H9 (cell line): ENCODE measurements at regions not wholly inside any gene's neighbourhood (a gene's known extent, or its start where the extent isn't known, plus 50 kb on each side); places are given as distances from the start of the nearest gene placed in this dataset.
"Not testable (repeated sequence)": the region's sequence is repeated elsewhere in the genome, so short reads cannot be mapped to it uniquely, and the experiment has no call there.

Experiments used
- DNase-seq: peaks from one replicate; pipeline ENCODE4 v3.0.0-alpha.2; 2017
- H2AFZ ChIP-seq: one replicate; pipeline ENCODE4 v1.6.1; 2013; ENCODE audit warnings: mild to moderate bottlenecking, low read length, control low read depth, moderate library complexity
- H2AK5ac ChIP-seq: 2 replicates; pipeline ENCODE4 v1.6.1; 2013; ENCODE audit warnings: low read length, control low read depth, mixed read lengths; ENCODE audit not compliant: insufficient read length
- H2BK120ac ChIP-seq: one replicate; pipeline ENCODE4 v1.6.1; 2013; ENCODE audit warnings: low read depth, mild to moderate bottlenecking, low read length, control low read depth, inconsistent platforms; ENCODE audit not compliant: poor library complexity, severe bottlenecking
- H2BK12ac ChIP-seq: 2 replicates; pipeline ENCODE4 v1.6.1; 2013; ENCODE audit warnings: low read length, control low read depth, mixed read lengths, low read depth; ENCODE audit not compliant: insufficient read length
- H2BK15ac ChIP-seq: 2 replicates; pipeline ENCODE4 v1.6.1; 2013; ENCODE audit warnings: low read depth, low read length, control low read depth
- H2BK20ac ChIP-seq: one replicate; pipeline ENCODE4 v1.6.1; 2013; ENCODE audit warnings: low read depth, mild to moderate bottlenecking, low read length, control low read depth, inconsistent platforms; ENCODE audit not compliant: poor library complexity, severe bottlenecking
- H2BK5ac ChIP-seq: 2 replicates; pipeline ENCODE4 v1.6.1; 2013; ENCODE audit warnings: low read length, control low read depth, mixed read lengths; ENCODE audit not compliant: insufficient read length
- H3K14ac ChIP-seq: 2 replicates; pipeline ENCODE4 v1.6.1; 2013; ENCODE audit warnings: low read length, control low read depth; ENCODE audit not compliant: insufficient read depth
- H3K18ac ChIP-seq: 2 replicates; pipeline ENCODE4 v1.6.1; 2013; ENCODE audit warnings: low read depth, mild to moderate bottlenecking, mixed read lengths, low read length, control low read depth; ENCODE audit not compliant: insufficient read length
- H3K23ac ChIP-seq: 2 replicates; pipeline ENCODE4 v1.6.1; 2013; ENCODE audit warnings: low read length, control low read depth, mixed read lengths, low read depth; ENCODE audit not compliant: insufficient read length
- H3K23me2 ChIP-seq: 2 replicates; pipeline ENCODE4 v1.6.1; 2013; ENCODE audit warnings: low read depth, mild to moderate bottlenecking, mixed read lengths, low read length, control low read depth; ENCODE audit not compliant: insufficient read length, poor library complexity, severe bottlenecking
- H3K27ac ChIP-seq: 2 replicates; pipeline ENCODE4 v1.5.1; 2013; ENCODE audit warnings: low read length, control low read depth, mixed read lengths, low read depth; ENCODE audit not compliant: insufficient read length
- H3K27me3 ChIP-seq: 2 replicates; pipeline ENCODE4 v1.6.1; 2013; ENCODE audit warnings: low read length, control low read depth, inconsistent platforms; ENCODE audit not compliant: insufficient read depth
- H3K4ac ChIP-seq: 2 replicates; pipeline ENCODE4 v1.6.1; 2013; ENCODE audit warnings: low read depth, mild to moderate bottlenecking, control low read depth, inconsistent platforms, low read length, moderate library complexity
- H3K4me1 ChIP-seq: 2 replicates; pipeline ENCODE4 v1.6.1; 2013; ENCODE audit warnings: low read length, control low read depth, inconsistent platforms; ENCODE audit not compliant: insufficient read depth
- H3K4me2 ChIP-seq: 2 replicates; pipeline ENCODE4 v1.6.1; 2013; ENCODE audit warnings: low read length, control low read depth, mixed read lengths; ENCODE audit not compliant: insufficient read length, insufficient read depth
- H3K56ac ChIP-seq: 2 replicates; pipeline ENCODE4 v1.6.1; 2013; ENCODE audit warnings: low read depth, mild to moderate bottlenecking, mixed read lengths, low read length, control low read depth; ENCODE audit not compliant: insufficient read length
- H3K79me1 ChIP-seq: 2 replicates; pipeline ENCODE4 v1.6.1; 2013; ENCODE audit warnings: low read depth, mild to moderate bottlenecking, moderate library complexity, low read length, control low read depth, inconsistent platforms; ENCODE audit not compliant: insufficient read depth, poor library complexity, severe bottlenecking
- H3K79me2 ChIP-seq: 2 replicates; pipeline ENCODE4 v1.6.1; 2013; ENCODE audit warnings: low read length, control low read depth, inconsistent platforms; ENCODE audit not compliant: insufficient read depth
- H3K9ac ChIP-seq: 2 replicates; pipeline ENCODE4 v1.6.1; 2013; ENCODE audit warnings: low read length, control low read depth, mixed read lengths; ENCODE audit not compliant: insufficient read length; ENCODE audit errors: extremely low read depth
- H3K9me3 ChIP-seq: one replicate; pipeline ENCODE4 v1.6.1; 2013; ENCODE audit warnings: low read depth, low read length, inconsistent platforms; ENCODE audit not compliant: control insufficient read depth
- H3T11ph ChIP-seq: one replicate; pipeline ENCODE4 v1.6.1; 2013; ENCODE audit warnings: mild to moderate bottlenecking, low read length, control low read depth, inconsistent platforms
- H4K20me1 ChIP-seq: one replicate; pipeline ENCODE4 v1.6.1; 2013; ENCODE audit not compliant: control insufficient read depth, insufficient read length, insufficient read depth
- H4K5ac ChIP-seq: 2 replicates; pipeline ENCODE4 v1.6.1; 2013; ENCODE audit warnings: low read depth, mild to moderate bottlenecking, mixed read lengths, low read length, control low read depth; ENCODE audit not compliant: insufficient read length
- H4K8ac ChIP-seq: replicated peaks from 2 replicates; pipeline ENCODE4 v1.6.1; 2013; ENCODE audit warnings: low read length, control low read depth, mixed read lengths, low read depth; ENCODE audit not compliant: insufficient read length
- H4K91ac ChIP-seq: 2 replicates; pipeline ENCODE4 v1.6.1; 2013; ENCODE audit warnings: low read depth, mild to moderate bottlenecking, moderate library complexity, mixed read lengths, low read length, control low read depth; ENCODE audit not compliant: insufficient read length
- H3K27ac Mint-ChIP-seq, 3 experiments: 2 replicates in 2 of 3; 3 replicates in 1 of 3; pipeline ENCODE4 v1.8.0; 2020 to 2021; ENCODE audit warnings: mixed read lengths in 3 of 3, mild to moderate bottlenecking in 1 of 3, moderate library complexity in 1 of 3
- H3K27me3 Mint-ChIP-seq: 2 replicates; pipeline ENCODE4 v1.8.0; 2021; ENCODE audit warnings: low read depth, mild to moderate bottlenecking, moderate library complexity, mixed read lengths
- H3K36me3 Mint-ChIP-seq, 3 experiments: 2 replicates in 2 of 3; 3 replicates in 1 of 3; pipeline ENCODE4 v1.8.0; 2020 to 2021; ENCODE audit warnings: low read depth in 3 of 3, mixed read lengths in 3 of 3; ENCODE audit not compliant: insufficient read depth in 1 of 3
- H3K4me1 Mint-ChIP-seq, 2 experiments: 2 replicates each; pipeline ENCODE4 v1.8.0; 2020; ENCODE audit warnings: mixed read lengths in 2 of 2
- H3K4me3 Mint-ChIP-seq, 2 experiments: 2 replicates in 1 of 2; 3 replicates in 1 of 2; pipeline ENCODE4 v1.8.0; 2020 to 2021; ENCODE audit warnings: mild to moderate bottlenecking in 2 of 2, mixed read lengths in 2 of 2, moderate library complexity in 1 of 2
- H3K9me3 Mint-ChIP-seq, 2 experiments: 2 replicates in 1 of 2; 3 replicates in 1 of 2; pipeline ENCODE4 v1.8.0; 2020; ENCODE audit warnings: mild to moderate bottlenecking in 2 of 2, mixed read lengths in 2 of 2, moderate library complexity in 1 of 2
- CTCF ChIP-seq: fragments of 200-600 bp; sonication (generic); conservative IDR thresholded peaks from 3 replicates; pipeline ENCODE4 v1.8.0; 2021; ENCODE audit warnings: antibody characterized with exemption, mild to moderate bottlenecking
- WGBS: extraction: QIAGEN DNeasy Blood & Tissue Kit; methylation state at CpG from one replicate; pipeline ENCODE4 v1.1.7; 2013; ENCODE audit warnings: missing lambda C conversion rate, low lambda C conversion rate, mixed read lengths; ENCODE audit not compliant: insufficient read length; ENCODE audit errors: extremely low coverage; 5-methylcytosine and 5-hydroxymethylcytosine counted together

DNA sequence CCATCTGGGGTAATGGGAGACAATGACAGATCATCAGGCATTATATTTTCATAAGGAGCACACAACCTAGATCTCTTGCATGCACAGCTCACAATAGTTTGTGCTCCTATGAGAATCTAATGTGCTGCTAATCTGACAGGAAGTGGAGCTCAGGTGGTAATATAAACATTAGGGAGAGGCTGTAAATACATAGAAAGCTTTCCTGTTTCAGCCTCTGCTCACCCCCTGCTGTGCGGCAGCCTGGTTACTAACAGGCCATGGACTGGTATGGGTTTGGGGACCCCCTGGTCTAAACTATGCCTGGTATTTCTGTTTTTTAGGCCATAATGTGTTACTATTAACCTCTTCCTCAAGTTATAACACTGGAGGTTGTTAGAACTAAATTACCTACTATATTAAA is 1373.7 kb downstream of the LRFN5 start:
- Histone ChIP-seq H3K56ac (no peak overlapping the region), H4K91ac (no peak overlapping the region), H4K20me1 (no peaks in the 10 kb centered on the region), H2BK5ac (no peak overlapping the region), H3K4me2 (no peak overlapping the region), H3K4ac (no peak overlapping the region), H2AFZ (no peak overlapping the region), H3K9me3 (no peaks in the 10 kb centered on the region), H3K23me2 (no peaks in the 10 kb centered on the region), H2BK15ac (no peak overlapping the region), H3K27ac (no peak overlapping the region), H3K79me1 (no peaks in the 10 kb centered on the region), H3K27me3 (no peaks in the 10 kb centered on the region), H3K4me1 (no peaks in the 10 kb centered on the region), H4K8ac (no peak overlapping the region), H3K23ac (no peak overlapping the region), H3T11ph (no peak overlapping the region), H3K18ac (no peak overlapping the region), H3K79me2 (no peaks in the 10 kb centered on the region), H2BK12ac (no peak overlapping the region), H2BK120ac (no peak overlapping the region), H2BK20ac (no peak overlapping the region), H3K9ac (no peak overlapping the region), H3K14ac (no peak overlapping the region), H4K5ac (no peak overlapping the region), H2AK5ac (no peak overlapping the region)
- Mint-ChIP-seq H3K27ac (no peak overlapping the region), H3K36me3 (peaks cover 5 to 27% (median 7%) of the 10 kb centered on the region in 3 experiments; a peak in 6 of 7 replicates), H3K4me1 (no peaks in the 10 kb centered on the region), H3K9me3 (peaks cover 21 to 24% of the 10 kb centered on the region in 2 experiments), H3K4me3 (no peak overlapping the region), H3K27me3 (no peaks in the 10 kb centered on the region)
- TF ChIP-seq CTCF = no peak
- DNase-seq = no peak
- WGBS = no CpG with 5 or more reads among the region's 1 CpG

GRCh38 chr14:42973171-42973570 is 1366.5 kb downstream of the LRFN5 start:
- not testable (repeated sequence) for H4K20me1 ChIP-seq, DNase-seq, H3K18ac ChIP-seq, H4K8ac ChIP-seq, H3K23ac ChIP-seq, H4K91ac ChIP-seq, H3K9ac ChIP-seq, H3K27me3 ChIP-seq, H3K27ac ChIP-seq, H2BK15ac ChIP-seq, H3K23me2 ChIP-seq, H2BK20ac ChIP-seq, H3K9me3 ChIP-seq, H3T11ph ChIP-seq, H3K14ac ChIP-seq, H3K4me2 ChIP-seq, H3K79me1 ChIP-seq, H3K4me1 ChIP-seq, H2BK120ac ChIP-seq, H3K27ac Mint-ChIP-seq, H2AK5ac ChIP-seq, H2AFZ ChIP-seq, H3K27me3 Mint-ChIP-seq, H3K4ac ChIP-seq, H2BK5ac ChIP-seq, H4K5ac ChIP-seq, H3K56ac ChIP-seq, H3K79me2 ChIP-seq, H3K4me3 Mint-ChIP-seq, H3K4me1 Mint-ChIP-seq, H2BK12ac ChIP-seq
- H3K36me3 Mint-ChIP-seq = peaks cover 3 to 23% (median 5%) of the 10 kb centered on the region in 3 experiments; a peak in 6 of 7 replicates
- H3K9me3 Mint-ChIP-seq = peaks cover 16 to 17% of the 10 kb centered on the region in 2 experiments
- WGBS = no CpG with 5 or more reads among the region's 21 CpGs
